Tibial nerve (tissue), 4 donors: ENCODE measurements at regions not wholly inside any gene's neighbourhood (a gene's known extent, or its start where the extent isn't known, plus 50 kb on each side); places are given as distances from the start of the nearest gene placed in this dataset.

Source experiments
- CTCF ChIP-seq, 5 experiments: fragments of 200-600 bp in 3 of 5; fragments of 450-650 bp in 2 of 5; sonication (generic) in 3 of 5; IDR thresholded peaks; one replicate each; pipeline ENCODE4 v1.5.1; 2016 to 2019; ENCODE audit warnings: antibody characterized with exemption in 5 of 5, mild to moderate bottlenecking in 3 of 5, moderate library complexity in 2 of 5
- EP300 ChIP-seq, 2 donors: sonication (generic); formaldehyde crosslinking; IDR thresholded peaks; one replicate each; pipeline ENCODE4 v1.6.1; 2017; ENCODE audit warnings: antibody characterized with exemption in 2 of 2, mild to moderate bottlenecking in 1 of 2
- POLR2A ChIP-seq, 2 donors: fragments of 450-650 bp; IDR thresholded peaks; one replicate each; pipeline ENCODE4 v1.6.1; 2017; ENCODE audit warnings: antibody characterized with exemption in 2 of 2, mild to moderate bottlenecking in 2 of 2, moderate library complexity in 2 of 2

- TF ChIP-seq CTCF (IDR thresholded peaks at IDR 0.05) (no peak), POLR2A (IDR thresholded peaks at IDR 0.05) (no peak), EP300 (IDR thresholded peaks at IDR 0.05) (no peak)
These were observed 61.5 kb upstream of the EED start for GRCh38 chr11:86182976-86183584.
